Astrocyte of the spinal cord (primary cell): ENCODE measurements at regions not wholly inside any gene's neighbourhood (a gene's known extent, or its start where the extent isn't known, plus 50 kb on each side); places are given as distances from the start of the nearest gene placed in this dataset.
"Not testable (repeated sequence)": the region's sequence is repeated elsewhere in the genome, so short reads cannot be mapped to it uniquely, and the experiment has no call there.

ENCODE experiments used
- DNase-seq: peaks from one replicate; pipeline ENCODE4 v3.0.0; 2011; ENCODE audit warnings: low read depth, low spot score
- H3K4me3 ChIP-seq: 2 replicates; pipeline ENCODE4 v1.5.1; 2011; ENCODE audit warnings: low read depth, mild to moderate bottlenecking, low read length, moderate library complexity
- in situ Hi-C: cut with HindIII; loops from 2 replicates; pipeline ENCODE4 v1.10.0; 2017; ENCODE audit warnings: low sequenced_read_pairs
- TF ChIP-seq, protein P1 (sequence below): IDR thresholded peaks from 2 replicates; pipeline ENCODE4 v1.5.1; 2012; ENCODE audit warnings: low read depth, mild to moderate bottlenecking, low read length, inconsistent platforms

DNA sequence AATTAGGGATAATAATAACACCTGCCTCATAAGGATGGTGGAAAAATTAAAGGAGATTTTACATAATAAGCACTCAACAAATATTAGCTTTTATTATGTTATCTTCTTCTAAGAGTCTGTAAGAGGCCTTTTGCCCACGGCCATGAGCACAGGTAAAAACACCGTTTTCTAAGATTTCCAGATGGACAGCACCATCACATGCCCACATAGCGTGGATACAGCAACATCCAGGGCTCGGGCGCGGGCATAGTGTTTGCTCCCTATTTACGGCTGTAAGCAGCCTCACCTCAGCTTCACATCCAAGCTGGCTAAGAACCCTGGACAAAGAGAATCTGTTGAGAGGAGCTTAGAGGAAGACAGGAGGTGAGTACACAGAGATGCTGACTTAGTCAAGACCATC, 216.4 kb upstream of the IRF2BP2 start:
- in situ Hi-C loops = no loop called here
- no peak overlapping the region for H3K4me3 ChIP-seq
- DNase-seq = no peak
- TF ChIP-seq, protein P1, sequence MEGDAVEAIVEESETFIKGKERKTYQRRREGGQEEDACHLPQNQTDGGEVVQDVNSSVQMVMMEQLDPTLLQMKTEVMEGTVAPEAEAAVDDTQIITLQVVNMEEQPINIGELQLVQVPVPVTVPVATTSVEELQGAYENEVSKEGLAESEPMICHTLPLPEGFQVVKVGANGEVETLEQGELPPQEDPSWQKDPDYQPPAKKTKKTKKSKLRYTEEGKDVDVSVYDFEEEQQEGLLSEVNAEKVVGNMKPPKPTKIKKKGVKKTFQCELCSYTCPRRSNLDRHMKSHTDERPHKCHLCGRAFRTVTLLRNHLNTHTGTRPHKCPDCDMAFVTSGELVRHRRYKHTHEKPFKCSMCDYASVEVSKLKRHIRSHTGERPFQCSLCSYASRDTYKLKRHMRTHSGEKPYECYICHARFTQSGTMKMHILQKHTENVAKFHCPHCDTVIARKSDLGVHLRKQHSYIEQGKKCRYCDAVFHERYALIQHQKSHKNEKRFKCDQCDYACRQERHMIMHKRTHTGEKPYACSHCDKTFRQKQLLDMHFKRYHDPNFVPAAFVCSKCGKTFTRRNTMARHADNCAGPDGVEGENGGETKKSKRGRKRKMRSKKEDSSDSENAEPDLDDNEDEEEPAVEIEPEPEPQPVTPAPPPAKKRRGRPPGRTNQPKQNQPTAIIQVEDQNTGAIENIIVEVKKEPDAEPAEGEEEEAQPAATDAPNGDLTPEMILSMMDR = no peak

DNA sequence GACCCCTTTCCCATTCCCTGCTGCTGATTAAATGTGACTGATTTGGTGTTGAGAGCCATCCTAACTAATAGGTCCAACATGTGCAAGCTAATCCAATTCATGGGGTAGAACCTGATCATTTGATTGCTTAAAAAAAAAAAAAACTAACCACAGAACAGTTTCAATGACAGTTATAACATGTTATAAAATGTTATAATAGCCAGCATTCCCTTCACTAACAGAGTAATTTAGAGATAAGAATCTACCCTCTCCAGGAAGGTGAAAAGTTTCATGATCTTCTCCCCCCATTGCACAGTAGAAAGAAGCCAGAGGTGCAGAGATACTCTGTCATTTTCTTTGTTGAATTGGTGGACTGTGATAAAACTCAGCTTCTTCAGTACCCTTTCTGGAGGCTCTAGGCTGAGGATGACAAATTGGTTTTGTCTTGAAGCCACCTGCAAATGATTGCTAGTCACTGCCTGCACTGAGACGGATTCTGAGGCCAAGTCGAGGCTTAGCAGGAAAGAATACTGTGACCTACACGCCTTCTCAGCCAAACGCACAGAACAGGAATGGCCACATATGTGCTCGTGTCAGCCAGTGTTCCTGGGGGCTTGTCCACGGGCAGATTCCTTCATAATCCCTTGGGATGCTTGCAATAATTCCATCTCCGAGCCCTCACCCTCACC, 215.7 kb upstream of the IRF2BP2 start:
- TF ChIP-seq, protein P1 = no peak
- H3K4me3 ChIP-seq = no peak overlapping the region
- in situ Hi-C loops = no loop called here
- no peak for DNase-seq

DNA sequence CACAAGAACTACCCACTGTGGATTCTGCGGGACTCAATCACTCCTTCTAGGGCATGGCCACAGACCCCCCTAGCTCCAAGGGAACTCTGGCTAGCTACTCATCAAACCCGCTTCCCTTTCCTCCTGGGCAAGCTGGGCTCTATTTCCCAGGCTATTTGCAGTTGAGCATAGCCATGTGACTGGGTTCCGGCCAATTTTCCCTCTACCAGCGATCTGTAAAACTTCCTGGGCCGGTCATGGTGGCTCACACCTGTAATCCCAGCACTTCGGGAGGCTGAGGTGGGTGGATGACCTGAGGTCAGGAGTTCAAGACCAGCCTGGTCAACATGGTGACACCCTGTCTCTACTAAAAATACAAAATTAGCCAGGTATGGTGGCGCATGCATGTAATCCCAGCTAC, 214.9 kb upstream of the IRF2BP2 start:
- in situ Hi-C loops, DNase-seq: not testable (repeated sequence)

DNA sequence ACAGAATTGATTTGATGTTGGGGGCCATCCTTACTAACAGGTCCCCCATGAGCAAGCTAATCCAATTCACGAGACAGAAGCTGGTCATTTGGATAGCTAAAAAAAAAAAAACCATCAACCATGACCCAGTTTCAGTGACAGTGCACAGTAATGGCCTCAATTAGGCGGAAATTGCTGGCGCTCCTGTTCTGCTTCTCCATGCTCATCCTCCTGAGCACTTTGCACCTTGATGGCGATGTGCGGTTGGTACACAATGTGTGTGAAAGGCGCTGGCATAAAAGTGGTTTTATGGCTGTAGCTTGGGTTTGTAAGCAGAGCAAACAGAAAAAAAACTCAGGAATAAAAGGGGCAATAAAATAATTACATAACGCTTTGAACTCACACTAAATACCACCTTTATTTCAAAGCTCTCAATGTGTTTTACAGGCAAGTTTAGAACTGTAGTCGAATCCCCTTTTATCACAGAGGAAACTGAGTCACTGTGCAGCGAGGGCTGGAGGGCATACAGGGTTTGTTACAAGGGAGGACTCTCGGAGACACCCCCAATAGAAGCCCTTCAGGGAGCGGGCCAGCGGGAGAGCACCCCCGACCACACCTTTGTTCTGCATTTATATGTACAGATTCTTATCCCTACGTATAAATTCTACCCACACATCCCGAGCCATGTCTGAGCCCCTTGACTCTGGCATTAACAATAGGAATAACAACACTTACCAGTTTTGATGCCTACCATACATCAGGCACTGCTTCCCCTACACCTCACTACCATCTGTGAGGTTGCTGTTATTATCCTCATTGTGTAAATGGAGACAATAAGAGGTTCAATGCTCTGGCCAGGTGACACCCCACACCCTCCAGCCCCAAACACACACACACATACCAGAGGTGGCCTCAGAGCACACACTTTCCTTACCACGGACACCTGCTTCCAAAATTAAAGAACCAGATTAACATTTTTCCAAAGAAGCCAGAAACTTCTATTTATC, 213.5 kb upstream of the IRF2BP2 start:
- in situ Hi-C loops = no loop called here
- TF ChIP-seq, protein P1 = no peak
- no peak for DNase-seq
- no peak overlapping the region for H3K4me3 ChIP-seq

More for the DNA sequence above, 214.9 kb upstream of the IRF2BP2 start:
- not testable (repeated sequence) for H3K4me3 ChIP-seq

DNA sequence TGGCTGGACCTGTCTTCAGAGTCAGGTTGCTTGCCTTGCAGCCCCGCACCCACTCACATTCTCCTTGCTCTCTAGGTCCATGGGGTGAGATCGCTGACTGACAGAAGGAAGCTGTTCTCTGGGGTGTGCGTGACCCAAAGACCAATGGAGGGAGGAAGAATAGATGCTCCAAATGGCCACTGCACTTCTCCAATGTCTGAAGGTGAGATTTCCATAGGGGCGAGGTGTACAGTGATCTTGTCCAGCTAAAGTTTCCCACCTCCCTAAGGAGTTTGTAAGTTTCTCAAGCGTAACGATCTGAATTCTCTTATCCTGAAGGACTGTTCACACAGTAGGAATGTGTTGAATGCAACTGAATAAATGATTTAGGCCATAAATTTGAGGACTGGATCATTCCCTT, 211.9 kb upstream of the IRF2BP2 start:
- no peak for DNase-seq
- TF ChIP-seq, protein P1 = no peak
- H3K4me3 ChIP-seq = no peak overlapping the region
- in situ Hi-C loops = no loop called here

DNA sequence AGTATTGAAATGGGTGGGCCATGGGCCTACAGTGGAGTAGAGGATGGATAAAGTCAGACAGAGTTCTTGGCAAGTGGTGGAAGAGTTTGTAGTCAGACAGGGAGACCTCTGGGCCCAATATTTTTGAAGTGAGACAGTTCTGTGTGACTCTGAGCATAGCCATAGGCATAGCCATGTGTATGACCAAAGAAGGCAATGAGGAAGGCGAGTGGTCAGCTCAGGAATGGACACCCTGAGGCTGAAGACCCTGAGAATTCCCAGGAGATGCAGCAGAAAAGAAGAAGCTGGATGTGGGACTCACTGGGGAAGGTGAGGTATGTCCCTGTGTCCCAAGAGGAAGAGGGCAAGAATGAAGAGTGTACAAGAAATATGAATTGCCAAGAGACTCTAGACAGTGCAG, 210.6 kb upstream of the IRF2BP2 start:
- no peak overlapping the region for H3K4me3 ChIP-seq
- TF ChIP-seq, protein P1 = no peak
- in situ Hi-C loops = no loop called here
- DNase-seq = no peak

DNA sequence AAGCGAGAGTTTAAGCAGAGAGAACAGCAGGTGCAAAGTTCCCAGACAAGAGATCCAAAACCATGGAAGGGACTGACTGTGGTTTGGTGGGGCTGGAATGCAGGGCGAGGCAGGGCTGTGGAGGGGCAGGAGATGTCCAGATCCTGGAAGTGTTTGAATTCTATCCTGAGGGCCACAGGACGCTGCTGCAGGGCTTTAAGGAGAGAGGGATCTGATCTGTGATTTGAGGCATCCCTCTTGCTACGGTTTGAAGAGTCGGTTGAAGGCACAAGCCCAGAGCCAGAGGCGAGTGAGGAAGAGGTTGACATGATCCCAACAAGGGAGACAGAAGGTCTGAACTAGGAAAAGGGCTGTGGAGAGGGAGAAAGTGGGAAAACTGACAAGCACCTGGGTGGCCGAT, 209.9 kb upstream of the IRF2BP2 start:
- in situ Hi-C loops, DNase-seq, H3K4me3 ChIP-seq: not testable (repeated sequence)

DNA sequence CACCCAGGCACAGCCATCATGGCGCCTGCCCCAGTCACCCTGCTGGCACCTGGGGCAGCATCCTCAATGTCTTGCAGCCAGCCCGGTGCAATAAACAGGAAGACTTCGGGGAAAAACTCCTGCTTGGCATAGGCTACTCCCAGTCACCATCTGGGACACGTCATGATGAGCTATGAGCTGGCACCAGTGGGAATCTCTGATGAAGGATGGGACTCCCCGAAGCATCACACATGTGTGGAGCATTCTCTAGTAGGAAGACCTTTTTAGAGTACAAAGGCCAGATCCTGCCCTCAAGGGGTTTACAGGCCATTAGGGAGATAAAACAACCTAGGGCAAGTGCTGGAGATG, 208.0 kb upstream of the IRF2BP2 start:
- in situ Hi-C loops, H3K4me3 ChIP-seq, DNase-seq: not testable (repeated sequence)

DNA sequence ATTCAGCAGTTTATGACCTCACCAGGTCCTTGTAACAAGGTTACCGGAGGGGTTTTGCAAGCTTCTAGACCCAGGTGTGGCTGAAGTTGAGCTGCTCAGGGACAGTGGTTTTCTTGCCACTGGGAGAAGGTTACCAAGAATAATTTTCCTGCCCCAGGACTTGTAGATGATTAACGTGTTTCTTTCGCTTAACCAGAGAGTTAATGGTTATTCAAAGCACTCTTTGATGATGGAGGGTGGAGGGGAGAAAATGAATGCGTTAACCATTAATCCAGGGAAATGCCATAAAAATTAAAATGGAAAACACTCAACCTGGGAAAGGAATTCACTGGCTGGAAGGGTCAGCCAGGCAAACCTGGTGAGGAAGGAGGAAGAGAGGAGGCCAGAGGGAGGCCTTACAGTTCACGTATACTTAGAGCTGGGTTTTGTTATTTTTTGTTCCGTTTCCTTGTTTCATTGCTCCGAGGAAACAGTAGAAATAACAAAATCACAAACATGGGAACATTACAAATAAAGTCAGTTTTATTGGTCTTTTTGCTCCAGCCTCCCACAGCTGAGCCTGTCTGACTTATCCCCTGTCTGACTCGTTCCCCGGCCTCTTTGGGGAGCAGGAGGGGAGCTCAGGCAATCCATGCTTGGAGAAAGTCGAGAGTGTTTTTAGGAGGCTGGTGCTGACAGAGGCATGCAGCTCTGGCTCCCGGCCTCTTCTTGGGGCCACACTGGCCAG, 207.5 kb upstream of the IRF2BP2 start:
- DNase-seq, in situ Hi-C loops, H3K4me3 ChIP-seq: not testable (repeated sequence)

DNA sequence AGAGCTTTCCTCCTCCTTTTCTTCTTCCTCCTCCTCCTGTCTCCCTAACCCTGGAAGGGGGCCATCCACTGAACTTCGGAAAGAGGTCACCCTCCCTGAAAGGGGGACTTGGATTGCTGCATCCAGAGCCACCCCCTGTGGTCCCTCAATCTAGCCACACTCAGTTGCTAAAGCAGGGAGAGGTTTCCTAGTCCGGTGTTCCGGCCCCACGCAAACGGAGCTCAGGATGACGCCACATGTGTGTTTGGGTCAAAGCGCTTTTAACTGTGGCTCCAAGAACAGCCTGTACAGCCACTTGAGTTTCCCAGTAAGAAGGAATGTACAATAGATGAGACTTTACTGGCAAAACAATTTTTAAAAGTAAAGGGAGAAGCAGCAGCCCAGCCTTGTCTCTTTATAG, 206.9 kb upstream of the IRF2BP2 start:
- DNase-seq, in situ Hi-C loops, H3K4me3 ChIP-seq: not testable (repeated sequence)

DNA sequence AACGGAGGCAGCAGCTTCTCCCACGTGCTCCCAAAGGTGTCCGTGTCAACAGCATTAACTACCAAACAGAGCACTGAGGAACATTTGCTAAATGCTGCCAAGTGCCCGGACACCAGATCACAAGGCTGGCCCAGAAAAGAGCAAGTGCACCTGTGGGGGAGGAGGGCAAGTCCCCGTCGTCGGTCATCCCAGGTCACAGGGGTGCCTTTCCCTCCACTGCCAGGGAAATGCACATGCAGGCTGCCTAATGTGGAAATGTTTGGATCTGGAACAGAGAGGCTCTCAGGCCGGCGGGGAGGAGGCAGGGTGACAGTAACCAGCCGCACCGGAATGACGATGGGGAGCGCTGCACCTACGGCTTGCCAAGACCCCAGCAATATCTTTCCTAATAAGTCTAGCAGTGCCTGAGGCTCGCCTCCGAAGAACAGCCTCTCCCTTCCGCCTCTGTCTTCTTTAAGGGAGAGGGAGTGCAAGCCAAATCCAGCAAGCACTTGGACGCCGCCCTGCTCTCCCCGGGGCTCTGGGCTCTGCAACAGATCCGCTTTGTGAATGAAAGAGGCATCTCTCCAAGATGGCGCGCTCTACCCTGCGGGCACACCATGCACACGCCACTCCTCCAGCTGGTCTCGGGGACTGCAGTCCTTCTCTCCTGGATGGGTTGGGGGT, 206.3 kb upstream of the IRF2BP2 start:
- H3K4me3 ChIP-seq, DNase-seq, in situ Hi-C loops: not testable (repeated sequence)
